Stomach (tissue), 4 donors: ENCODE measurements at regions not wholly inside any gene's neighbourhood (a gene's known extent, or its start where the extent isn't known, plus 50 kb on each side); places are given as distances from the start of the nearest gene placed in this dataset.

Experiments used
- CTCF ChIP-seq, 7 experiments: fragments of 450-650 bp in 4 of 7; fragments of 200-600 bp in 3 of 7; sonication (generic) in 3 of 7; IDR thresholded peaks; one replicate each; pipeline ENCODE4 v1.5.1; 2016 to 2019; ENCODE audit warnings: antibody characterized with exemption in 7 of 7, control low read depth in 2 of 7, mild to moderate bottlenecking in 1 of 7
- EP300 ChIP-seq: sonication (generic); formaldehyde crosslinking; IDR thresholded peaks from one replicate; pipeline ENCODE4 v1.6.1; 2017; ENCODE audit warnings: antibody characterized with exemption
- POLR2AphosphoS5 ChIP-seq, 3 donors: sonication (generic); formaldehyde crosslinking; IDR thresholded peaks; one replicate each; pipeline ENCODE4 v1.6.1; 2016; ENCODE audit warnings: antibody characterized with exemption in 3 of 3

GRCh38 chr2:156959481-156959880, 298.0 kb upstream of the GALNT5 start:
- no peak for TF ChIP-seq CTCF (IDR thresholded peaks at IDR 0.05)
- no peak for TF ChIP-seq EP300
- no peak for TF ChIP-seq POLR2AphosphoS5 (IDR thresholded peaks at IDR 0.05)
